Osteoblast (primary cell): ENCODE measurements at regions not wholly inside any gene's neighbourhood (a gene's known extent, or its start where the extent isn't known, plus 50 kb on each side); places are given as distances from the start of the nearest gene placed in this dataset. TPM values are rescaled to one million over a fixed set of nuclear protein-coding genes. Genes with fewer than 3 reads are reported as not detected.

Source experiments
- DNase-seq: peaks from one replicate; pipeline ENCODE4 v3.0.0; 2011; ENCODE audit warnings: low spot score, mixed read lengths; ENCODE audit not compliant: insufficient read length; ENCODE audit errors: missing footprints
- H2AFZ ChIP-seq: 2 replicates; pipeline ENCODE4 v1.6.0; 2011; ENCODE audit warnings: mild to moderate bottlenecking, low read length
- H3K27ac ChIP-seq: 2 replicates; pipeline ENCODE4 v1.5.1; 2011; ENCODE audit warnings: mild to moderate bottlenecking, low read depth, low read length, moderate library complexity
- H3K27me3 ChIP-seq: 2 replicates; pipeline ENCODE4 v1.6.0; 2012; ENCODE audit warnings: mild to moderate bottlenecking, control low read depth, inconsistent platforms, low read length, moderate library complexity; ENCODE audit not compliant: insufficient read depth
- H3K36me3 ChIP-seq: 2 replicates; pipeline ENCODE4 v1.5.1; 2011; ENCODE audit warnings: mild to moderate bottlenecking, low read length, control low read depth, moderate library complexity; ENCODE audit not compliant: insufficient read depth
- H3K4me1 ChIP-seq: 2 replicates; pipeline ENCODE4 v1.5.1; 2011; ENCODE audit warnings: mild to moderate bottlenecking, low read length, control low read depth, moderate library complexity; ENCODE audit not compliant: insufficient read depth
- H3K4me2 ChIP-seq: 2 replicates; pipeline ENCODE4 v1.6.0; 2011; ENCODE audit warnings: mild to moderate bottlenecking, low read length; ENCODE audit not compliant: insufficient read depth
- H3K4me3 ChIP-seq: fragments of 200-600 bp; sonication (generic); 3 replicates; pipeline ENCODE4 v1.5.1; 2012; ENCODE audit warnings: mild to moderate bottlenecking, low read length, inconsistent platforms; ENCODE audit not compliant: insufficient read depth
- H3K79me2 ChIP-seq: 2 replicates; pipeline ENCODE4 v1.6.0; 2012; ENCODE audit warnings: mild to moderate bottlenecking, low read length, control low read depth, inconsistent platforms; ENCODE audit not compliant: insufficient read depth
- H3K9me3 ChIP-seq: 2 replicates; pipeline ENCODE4 v1.5.1; 2011; ENCODE audit warnings: low read depth, low read length, control low read depth
- H4K20me1 ChIP-seq: 2 replicates; pipeline ENCODE4 v1.6.0; 2012; ENCODE audit warnings: mild to moderate bottlenecking, low read length, control low read depth; ENCODE audit not compliant: insufficient read depth
- small RNA-seq: library from RNA; depleted of rRNA; stranded (forward); fragments of <200 nt; gene quantifications from one replicate; pipeline ENCODE3, GENCODE V24; 2012
- TF ChIP-seq, protein P1 (sequence below): IDR thresholded peaks from 2 replicates; pipeline ENCODE4 v1.5.1; 2011; ENCODE audit warnings: mild to moderate bottlenecking, low read depth, low read length, moderate library complexity; ENCODE audit errors: extremely low read depth

DNA sequence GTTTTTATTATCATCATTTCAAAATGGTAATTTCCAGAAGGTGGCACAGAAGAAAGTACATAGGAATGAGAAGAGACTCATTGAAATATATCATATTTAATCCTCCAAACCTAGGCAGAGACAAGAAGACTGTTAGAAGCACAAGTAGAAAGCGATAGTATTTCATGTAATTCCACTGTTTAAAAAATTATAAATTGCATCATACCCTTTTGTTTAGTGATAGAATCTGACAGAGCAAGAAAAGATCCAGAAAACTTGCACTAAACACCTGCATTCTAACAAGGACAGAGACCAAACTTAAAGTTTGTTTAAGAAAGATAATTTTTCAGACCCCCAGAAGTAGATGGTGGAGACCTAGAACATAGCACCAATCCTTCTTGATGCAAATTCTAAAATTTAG, 56.9 kb upstream of the CD96 start:
- Histone ChIP-seq H3K4me2 (no peak overlapping the region), H3K9me3 (no peaks in the 10 kb centered on the region), H2AFZ (no peak overlapping the region), H3K79me2 (no peaks in the 10 kb centered on the region), H4K20me1 (no peaks in the 10 kb centered on the region), H3K27me3 (no peaks in the 10 kb centered on the region), H3K36me3 (no peaks in the 10 kb centered on the region), H3K4me3 (no peak overlapping the region), H3K27ac (no peak overlapping the region), H3K4me1 (no peaks in the 10 kb centered on the region)
- TF ChIP-seq, protein P1, sequence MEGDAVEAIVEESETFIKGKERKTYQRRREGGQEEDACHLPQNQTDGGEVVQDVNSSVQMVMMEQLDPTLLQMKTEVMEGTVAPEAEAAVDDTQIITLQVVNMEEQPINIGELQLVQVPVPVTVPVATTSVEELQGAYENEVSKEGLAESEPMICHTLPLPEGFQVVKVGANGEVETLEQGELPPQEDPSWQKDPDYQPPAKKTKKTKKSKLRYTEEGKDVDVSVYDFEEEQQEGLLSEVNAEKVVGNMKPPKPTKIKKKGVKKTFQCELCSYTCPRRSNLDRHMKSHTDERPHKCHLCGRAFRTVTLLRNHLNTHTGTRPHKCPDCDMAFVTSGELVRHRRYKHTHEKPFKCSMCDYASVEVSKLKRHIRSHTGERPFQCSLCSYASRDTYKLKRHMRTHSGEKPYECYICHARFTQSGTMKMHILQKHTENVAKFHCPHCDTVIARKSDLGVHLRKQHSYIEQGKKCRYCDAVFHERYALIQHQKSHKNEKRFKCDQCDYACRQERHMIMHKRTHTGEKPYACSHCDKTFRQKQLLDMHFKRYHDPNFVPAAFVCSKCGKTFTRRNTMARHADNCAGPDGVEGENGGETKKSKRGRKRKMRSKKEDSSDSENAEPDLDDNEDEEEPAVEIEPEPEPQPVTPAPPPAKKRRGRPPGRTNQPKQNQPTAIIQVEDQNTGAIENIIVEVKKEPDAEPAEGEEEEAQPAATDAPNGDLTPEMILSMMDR: no peak
- no peak for DNase-seq

Small RNA genes in the stretch of these regions (small RNA-seq; reads per million reads assigned to genes)
- not detected for gene ATP6V0CP2
